GM18498 (cell line): ENCODE measurements at regions not wholly inside any gene's neighbourhood (a gene's known extent, or its start where the extent isn't known, plus 50 kb on each side); places are given as distances from the start of the nearest gene placed in this dataset.
"Not testable (repeated sequence)": the region's sequence is repeated elsewhere in the genome, so short reads cannot be mapped to it uniquely, and the experiment has no call there.

Source experiments
- ATAC-seq: cut with Tn5 transposase; IDR thresholded peaks from one replicate; pipeline ENCODE4 v1.9.1; 2021; ENCODE audit warnings: mild to moderate bottlenecking, moderate library complexity; ENCODE audit not compliant: unreplicated experiment

DNA sequence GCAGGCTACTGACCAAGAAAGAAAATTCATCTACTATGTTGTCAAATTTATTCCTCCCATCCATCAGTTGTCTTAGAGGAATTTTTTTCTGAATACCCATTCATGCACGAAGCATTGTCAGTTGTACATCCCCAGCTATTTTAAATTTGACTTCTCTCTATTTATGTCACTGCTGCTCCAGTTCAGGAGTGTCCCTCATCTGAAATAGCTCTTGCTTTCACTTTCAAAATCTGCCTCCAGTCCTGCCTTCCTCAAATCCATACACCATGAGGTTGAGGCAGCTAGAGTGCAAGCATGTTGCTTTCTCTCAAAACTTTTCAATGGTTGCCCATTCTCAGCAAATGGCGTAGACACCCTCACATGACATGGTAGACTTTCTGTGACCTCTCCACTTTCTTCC, 335.4 kb upstream of the CDH2 start:
- peak; percentile 65 for ATAC-seq

DNA sequence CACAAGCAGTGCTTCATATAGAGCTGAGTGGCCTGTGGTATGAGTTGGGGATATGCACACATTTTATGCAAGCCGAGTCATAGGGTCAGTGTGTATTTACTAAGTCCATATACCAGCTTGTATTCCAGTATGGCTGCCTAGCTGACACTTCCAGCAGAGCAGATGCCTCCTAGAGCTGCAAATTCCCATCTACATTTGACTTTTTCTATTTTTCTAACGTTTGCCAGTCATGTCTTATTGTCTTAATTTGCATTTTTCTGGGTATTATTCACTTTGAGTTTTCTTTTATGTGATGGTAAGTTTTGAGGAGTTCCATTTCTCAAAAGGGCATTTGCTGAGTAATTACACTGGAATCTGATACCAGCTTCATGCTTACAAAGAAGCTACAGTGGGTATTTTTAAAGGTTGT, 334.5 kb upstream of the CDH2 start:
- ATAC-seq = no peak

DNA sequence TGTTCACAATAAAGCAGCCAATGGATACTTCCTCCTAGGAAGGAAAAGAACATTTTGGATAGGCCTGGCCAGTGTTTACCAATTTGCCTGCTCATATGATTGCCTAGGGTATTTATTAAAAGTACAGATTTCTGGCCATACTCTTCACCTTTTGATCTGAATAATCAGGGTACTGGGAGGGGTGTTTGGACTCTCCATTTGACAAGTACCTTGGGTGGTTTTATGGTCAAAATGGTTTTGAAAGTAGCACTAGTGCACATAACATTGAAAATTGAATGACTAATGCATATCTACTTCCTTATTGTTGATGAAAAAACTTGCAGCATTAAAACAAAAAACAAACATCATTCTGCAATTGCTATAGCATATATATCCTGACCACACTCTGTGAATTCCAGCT, 333.3 kb upstream of the CDH2 start:
- no peak for ATAC-seq

DNA sequence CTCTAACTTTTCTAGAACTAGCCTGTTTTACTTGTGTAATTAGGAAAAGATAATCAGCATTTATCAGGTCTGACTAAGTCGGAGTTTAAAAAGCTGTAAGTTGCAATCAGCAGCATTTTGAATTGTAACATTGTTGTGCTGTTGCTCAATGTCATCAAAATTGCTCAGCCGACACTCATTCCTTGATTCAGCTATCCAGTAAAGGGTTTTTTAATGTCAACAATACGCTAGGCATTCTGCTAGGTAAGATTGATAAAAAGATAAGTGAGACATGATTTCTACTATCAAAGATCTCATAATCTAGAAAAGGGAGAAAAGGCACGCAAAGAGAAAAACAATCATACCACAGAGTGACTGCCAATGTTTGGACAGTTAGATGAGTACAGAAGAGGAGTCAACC, 327.1 kb upstream of the CDH2 start:
- no peak for ATAC-seq

DNA sequence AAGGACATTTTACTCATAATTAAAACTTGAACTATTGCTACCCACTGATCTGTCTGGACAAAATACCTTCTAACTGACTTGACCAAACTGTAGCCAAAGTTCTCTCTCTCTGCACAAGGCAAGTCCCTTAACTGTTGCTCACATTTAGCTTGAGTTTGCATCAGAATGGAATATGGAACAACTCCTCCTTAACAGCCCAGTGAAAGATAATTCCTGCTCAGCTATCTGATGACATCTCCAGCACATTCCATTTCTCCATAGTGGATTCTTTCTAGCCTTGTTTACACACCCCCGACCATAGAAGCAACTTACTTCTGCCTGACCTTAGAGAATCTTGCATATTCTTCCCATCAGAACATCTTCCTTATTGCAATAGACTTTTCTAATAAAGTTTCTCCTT, 317.2 kb upstream of the CDH2 start:
- ATAC-seq = no peak

DNA sequence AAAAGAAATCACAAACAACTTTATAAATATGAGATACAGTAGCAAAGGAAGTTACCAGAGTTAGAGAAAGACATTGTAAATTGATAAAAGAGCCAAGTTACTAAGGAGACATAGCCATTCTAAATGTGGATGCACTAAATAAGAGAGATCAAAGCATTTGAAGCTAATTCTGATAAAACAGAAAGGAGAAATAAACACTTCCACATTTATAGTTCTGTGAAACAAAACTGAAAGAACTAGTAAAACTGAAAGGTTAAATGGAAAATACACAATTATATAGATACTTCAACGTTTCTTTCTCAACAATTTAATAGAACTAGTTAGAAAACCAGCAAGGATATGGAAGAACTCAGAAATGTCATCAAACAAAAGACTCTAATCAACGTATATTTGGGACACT, 309.0 kb upstream of the CDH2 start:
- peak; percentile 81 for ATAC-seq

DNA sequence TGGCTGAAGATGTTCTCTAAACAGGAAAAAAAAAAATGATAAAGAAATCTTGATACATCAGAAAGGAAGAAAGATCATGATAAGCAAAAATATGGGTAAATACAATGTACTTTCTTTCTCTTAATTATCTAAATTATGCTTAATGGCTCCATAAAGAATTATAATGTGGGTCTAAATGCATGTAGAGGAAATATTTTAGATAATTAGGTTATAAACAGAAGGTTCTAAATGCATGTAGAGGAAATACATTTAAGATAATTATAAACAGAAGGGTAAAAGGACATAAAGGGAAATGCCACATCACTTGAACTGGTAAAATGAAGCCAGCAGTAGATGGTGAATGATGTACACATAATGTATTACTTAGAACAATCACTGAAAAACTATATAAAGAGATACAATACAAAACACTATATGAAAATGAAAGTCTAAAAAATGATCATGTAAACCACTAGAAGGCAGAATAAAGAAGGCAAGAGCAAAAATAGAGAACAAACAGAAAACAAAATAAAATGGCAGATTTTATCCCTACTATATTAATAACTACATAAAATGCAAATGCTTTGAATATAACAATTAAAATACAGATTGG, 308.4 kb upstream of the CDH2 start:
- ATAC-seq = no peak

DNA sequence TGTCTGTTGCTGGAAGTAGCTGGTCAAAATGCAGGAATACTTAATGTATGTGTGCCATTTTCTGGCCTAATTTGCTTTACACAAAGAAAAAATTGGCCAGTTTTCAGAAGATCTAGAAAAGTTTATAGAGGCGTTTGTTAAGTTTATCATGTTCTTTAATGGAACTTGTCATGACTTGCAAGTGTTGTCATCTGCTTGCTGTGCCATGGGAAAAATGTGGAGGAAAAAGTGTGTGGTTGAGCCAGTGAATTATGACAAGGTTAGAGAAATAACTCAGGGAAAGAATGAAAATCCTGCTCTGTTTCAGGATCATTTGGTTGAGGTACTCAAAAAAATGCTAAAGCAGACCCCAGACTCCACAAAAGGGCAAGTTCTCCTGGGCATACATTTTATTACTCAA, 301.6 kb upstream of the CDH2 start:
- no peak for ATAC-seq

DNA sequence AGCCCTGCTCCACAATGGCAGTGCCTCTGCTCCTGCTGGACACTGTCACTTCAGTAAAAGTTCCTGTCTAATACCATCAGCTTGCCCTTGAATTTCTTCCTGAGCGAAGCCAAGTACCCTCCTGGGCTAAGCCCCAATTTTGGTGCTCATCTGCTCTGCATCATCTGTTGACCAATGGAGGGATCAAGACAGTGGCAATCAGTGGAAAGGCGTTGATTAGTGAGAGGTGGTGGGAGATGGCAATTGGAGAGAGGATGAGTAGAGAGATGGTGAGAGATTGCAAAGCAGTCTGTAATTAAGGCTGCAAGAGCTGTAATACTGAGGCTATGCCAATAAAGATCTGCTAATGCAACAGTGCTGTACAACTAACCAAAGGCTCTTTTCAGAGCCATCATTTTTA, 299.4 kb upstream of the CDH2 start:
- ATAC-seq = no peak

DNA sequence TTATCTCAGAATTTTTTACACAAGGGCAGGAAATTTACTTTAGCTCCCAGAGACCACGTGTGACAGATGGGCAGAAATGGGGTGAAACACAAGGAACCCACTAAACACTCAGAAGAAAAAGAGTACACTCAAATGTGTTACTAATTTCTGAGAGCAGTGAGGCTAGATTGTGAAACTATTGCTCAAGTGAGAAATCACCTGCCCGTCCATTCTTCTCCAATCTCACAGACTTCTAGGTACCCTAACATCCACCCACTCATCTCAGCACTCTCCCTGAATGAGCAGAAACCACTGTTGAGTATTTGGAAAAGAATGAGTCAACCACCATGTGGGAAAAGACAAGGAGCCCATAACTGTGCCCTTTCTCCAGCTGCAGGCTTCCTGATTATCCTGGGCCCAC, 293.0 kb upstream of the CDH2 start:
- ATAC-seq = no peak

DNA sequence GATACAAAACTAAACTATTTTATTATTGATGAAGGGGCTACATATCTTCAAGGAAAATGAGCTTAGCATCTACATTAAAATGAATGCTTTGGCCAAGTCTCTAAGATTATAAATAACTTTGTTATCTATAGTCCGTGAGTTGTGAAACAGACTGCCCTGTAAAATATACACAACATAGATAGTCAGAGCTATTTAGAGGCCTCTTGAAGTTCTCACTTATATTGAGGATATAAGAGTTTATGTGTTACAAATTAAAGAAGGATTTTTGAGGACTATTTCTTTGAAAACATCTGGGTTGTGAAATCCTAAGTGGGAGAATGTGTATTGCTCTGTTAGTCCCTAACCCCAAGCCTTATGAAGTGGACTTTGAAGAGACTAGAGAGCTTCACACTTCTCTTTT, 292.0 kb upstream of the CDH2 start:
- ATAC-seq = no peak

DNA sequence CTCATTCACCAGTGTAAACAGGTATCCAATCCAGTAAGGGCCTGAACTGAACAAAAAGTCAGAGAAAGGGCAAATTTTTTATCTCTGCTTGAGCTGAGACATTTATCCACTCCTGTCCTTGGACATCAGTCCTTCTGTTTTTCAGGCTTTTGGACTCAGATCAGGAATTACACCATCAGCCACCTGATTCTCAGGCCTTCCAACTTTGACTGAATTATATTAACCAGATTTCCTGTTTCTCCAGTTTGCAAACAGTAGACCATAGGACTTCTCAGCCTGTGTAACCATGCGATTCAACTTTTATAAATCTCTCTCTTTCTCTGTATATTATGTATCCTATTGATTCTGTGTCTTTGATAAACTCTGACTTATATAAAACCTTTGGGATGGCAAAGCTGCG, 289.3 kb upstream of the CDH2 start:
- ATAC-seq = no peak

DNA sequence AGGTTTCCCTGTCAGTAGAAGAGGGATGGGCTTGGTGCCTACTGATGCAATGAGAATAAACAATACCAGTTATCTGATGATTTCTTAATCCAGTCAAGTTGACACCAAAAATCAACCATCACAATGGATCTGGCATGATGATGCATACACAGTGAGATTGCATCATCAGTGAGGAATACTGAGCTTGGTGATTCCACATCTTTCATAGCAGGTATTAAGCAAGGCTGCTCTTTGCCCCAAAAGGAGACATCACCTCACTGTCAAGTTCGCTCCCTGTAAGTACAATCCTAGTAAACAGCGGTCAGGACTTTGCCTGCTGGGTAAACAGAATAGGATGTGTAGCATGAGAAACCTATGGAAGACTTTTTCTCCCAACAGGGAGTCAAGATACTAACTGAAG, 282.7 kb upstream of the CDH2 start:
- no peak for ATAC-seq

DNA sequence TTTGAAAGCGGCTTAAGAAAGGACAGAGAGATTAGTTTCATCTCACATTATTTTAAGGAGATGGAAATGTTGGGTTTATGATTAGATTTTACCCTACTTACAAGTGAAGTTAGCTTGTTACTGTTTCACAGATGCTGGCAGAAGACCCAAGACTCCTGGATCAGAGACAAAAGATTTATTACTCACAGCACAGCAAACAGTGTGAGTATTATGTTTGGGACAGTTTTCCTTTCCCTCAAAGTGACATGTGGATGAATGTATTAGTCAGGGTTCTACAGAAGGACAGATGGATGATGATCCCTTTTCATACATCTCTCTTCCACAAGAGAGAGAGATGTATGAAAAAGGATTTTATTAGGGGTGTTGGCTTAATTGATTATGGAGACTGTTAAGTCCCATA, 281.8 kb upstream of the CDH2 start:
- no peak for ATAC-seq

DNA sequence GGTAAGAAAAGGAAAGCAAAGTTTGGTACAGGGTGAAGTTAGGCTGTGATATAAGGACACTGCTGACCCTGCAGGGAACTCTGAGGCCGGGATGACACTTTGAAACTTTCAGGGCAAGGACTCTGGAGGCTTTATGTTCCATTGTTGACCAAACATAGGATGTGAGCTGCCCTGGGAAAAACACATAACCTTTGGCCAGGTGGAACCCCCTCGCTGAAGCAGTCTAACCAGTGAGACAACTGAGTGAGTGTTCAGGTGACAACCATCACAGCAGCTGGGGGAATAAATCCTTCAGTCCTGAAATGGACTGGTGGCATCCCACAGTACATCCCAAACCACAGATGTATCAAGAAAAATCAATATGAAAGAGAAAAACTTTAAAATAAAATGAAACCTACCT, 280.9 kb upstream of the CDH2 start:
- no peak for ATAC-seq

DNA sequence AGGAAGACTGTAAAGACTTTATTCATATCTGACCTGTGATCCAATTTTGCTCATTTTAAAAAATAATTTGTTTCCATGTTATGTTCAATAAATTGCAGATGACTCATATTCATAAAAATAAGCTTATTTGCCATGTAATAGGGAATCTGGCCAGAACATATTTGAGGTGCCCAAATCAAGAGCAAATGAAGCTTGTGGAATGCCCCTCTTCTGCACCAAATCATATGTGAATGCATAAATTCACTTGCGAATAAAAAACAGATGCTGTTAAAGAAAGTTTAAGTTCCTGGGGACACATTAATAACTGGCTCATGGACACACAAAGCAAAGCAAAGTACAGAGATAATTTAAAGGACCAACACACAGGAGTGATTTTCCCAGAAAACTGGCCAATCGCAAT, 279.0 kb upstream of the CDH2 start:
- no peak for ATAC-seq

DNA sequence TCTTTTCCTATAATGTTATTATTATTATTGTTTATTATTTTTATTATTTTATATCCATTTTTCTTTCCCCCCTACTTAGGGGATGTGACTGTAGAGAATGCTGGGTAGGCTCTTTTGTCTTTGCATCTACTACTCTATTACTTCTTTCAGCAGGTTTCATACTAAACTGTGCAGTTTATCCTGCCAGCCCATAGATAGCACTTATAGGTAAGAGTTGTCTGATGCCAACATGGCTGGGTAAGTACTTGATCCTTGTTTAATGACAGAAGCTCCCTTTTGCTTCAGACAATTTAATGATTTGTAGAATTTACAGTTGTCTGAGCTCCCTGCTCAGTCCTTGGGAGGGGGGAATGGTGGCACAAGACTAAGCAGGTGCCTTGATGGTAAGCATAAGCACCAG, 262.9 kb upstream of the CDH2 start:
- ATAC-seq = no peak

DNA sequence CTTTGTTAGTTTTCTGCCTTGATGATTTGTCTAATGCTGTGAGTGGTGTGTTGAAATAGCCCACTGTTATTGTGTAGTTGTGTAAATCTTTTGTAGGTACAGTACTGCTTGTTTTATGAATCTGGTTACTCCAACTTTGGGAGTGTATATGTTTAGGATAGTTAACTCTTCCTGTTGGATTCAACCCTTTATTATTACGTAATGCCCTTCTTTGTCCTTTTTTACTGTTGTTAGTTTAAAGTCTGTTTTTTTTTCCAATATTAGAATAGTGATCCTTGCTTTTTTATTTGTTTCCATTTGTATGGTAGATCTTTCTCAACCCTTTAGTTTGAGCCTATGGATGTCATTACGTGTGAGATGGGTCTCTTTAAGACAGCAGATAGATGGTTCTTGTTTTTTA, 261.5 kb upstream of the CDH2 start:
- no peak for ATAC-seq

DNA sequence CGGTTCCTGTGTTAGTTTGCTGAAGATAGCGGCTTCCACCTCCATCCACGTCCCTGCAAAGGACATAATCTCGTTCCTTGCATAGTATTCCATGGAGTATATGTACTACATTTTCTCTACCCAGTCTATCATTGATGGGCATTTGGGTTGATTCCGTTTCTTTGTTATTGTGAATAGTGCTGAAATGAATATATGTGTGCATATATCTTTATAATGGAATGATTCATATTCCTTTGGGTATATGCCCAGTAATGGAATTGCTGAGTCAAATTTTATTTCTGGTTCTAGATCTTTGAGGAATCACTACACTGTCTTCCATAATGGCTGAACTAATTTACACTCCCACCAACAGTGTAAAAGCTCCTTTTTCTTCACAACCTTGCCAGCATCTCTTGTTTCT, 255.4 kb upstream of the CDH2 start:
- ATAC-seq = no peak

DNA sequence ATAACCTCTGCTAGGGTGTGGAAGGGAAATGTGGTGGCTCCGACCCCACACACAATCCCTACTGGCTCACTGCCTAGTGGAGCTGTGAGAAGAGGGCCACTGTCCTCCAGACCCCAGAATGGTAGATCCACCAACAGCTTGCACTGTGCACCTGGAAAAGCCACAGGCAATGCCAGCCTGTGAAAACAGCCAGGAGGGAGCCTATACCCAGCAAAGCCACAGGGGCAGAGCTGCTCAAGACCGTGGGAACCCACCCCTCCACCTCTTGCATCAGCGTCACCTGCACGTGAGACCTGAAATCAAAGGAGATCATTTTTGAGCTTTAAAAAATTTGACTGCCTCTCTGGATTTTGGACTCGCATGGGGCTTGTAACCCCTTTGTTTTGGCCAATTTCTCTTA, 249.0 kb upstream of the CDH2 start:
- no peak for ATAC-seq

DNA sequence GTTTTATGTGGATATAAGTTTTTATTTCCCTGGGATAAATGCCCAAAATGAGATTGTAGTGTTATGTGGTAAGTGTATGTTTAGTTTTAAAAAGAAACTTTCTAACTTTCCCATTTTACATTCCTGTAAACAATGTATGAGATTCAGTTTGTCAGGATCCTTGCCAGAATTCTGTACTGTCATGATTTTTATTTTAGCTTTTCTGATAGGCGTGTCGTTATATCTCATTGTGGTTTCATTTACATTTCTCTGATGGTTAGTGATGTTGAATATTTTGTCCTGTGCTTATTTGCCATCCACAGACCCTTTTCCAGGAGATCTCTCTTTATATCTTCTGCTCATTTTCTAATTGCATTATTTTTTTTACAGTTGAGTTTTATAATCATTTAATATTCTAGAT, 245.6 kb upstream of the CDH2 start:
- no peak for ATAC-seq

DNA sequence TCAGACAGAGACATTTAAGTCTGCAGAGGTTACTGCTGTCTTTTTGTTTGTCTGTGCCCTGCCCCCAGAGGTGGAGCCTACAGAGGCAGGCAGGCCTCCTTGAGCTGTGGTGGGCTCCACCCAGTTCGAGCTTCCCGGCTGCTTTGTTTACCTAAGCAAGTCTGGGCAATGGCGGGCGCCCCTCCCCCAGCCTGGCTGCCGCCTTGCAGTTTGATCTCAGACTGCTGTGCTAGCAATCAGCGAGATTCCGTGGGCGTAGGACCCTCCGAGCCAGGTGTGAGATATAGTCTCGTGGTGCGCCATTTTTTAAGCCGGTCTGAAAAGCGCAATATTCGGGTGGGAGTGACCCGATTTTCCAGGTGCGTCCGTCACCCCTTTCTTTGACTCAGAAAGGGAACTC, 245.0 kb upstream of the CDH2 start:
- ATAC-seq = not testable (repeated sequence)

DNA sequence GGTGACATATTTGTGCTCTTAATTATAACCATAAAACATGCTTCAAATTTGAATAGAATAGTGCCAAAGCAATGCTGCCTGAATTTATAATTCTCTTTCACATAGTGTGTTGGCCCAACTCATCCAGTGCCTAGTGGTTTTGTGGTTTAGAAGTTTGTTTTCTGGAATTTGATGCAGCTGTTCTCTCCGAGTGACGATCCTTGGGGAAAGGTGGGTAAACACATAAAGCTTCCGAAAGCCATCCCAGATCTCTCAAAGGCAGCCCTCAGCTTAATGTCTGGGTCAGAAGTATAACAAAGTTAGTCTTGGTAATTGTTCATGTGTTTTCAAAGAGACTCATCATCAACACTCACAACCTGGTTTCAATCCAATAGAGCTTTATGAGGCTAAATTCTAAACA, 235.6 kb upstream of the CDH2 start:
- ATAC-seq = no peak

DNA sequence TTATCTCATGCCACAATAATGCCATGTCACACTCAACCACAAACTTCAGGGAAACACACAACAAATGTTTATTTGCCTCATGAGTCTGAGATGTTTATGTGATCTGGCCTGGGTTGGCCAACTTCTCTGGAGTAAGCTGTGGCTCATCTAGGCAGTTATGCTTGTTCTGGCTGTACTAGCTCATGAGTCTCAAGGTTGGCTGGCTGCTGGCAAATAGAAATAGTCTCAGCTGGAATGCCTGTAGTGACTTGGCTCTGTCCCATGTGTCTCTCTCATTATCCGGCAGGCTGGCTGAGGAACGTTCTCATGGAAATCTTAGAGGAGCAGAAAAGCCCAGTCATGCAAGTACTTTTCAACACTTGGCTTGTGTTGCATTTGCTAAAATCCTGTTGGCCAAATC, 234.9 kb upstream of the CDH2 start:
- ATAC-seq = no peak
